ENCODE measurements at regions not wholly inside any gene's neighbourhood (a gene's known extent, or its start where the extent isn't known, plus 50 kb on each side); places are given as distances from the start of the nearest gene placed in this dataset.

DNA sequence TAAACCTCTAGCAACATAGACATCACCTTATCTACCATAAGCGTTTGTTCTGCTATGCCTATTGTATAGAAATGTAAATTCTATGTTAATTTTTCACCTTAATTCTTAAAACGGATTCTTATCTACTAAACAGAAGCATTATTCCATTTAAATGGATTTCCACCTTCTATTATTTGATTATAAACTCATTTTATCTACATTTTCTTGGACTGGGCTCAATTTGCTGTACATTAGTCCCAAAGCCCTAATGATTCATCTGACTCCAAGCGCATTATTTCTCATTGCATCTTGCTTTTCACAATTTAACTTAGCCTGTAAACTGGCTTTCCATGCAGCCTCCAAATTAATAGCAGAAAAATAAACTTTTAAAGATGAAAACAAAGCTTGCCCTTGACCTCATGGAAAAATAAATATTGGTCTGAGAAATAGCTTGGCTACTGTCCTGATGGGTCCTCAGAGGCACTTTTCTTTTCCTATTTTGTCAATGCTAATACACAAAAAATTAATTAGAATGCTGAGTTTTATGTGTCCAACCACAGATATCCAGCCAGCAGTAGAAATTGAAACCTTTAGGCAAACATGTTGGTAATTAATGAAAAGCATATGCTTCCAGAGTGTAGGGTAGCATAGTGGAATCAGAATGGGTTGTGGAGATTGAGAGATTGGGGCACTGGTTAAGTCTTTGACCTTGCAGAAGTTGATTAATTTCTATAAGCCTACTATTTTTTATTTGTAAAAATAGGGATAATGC, 81.4 kb upstream of the CFAP20DC start:
- Histone ChIP-seq H2AFZ (ENCODE audit: low read depth, low read length) (no peak overlapping the region), H3K36me3 (ENCODE audit: insufficient read depth, low read length) (no peaks in the 10 kb centered on the region), H3K27ac (ENCODE audit: low read depth, low read length) (no peak overlapping the region), H3K4me2 (ENCODE audit: low read length) (no peak overlapping the region), H3K4me3 (ENCODE audit: insufficient read depth, low read depth, low read length) (no peak overlapping the region), H3K9me3 (ENCODE audit: insufficient read depth, low read depth, low read length) (no peaks in the 10 kb centered on the region), H3K4me1 (ENCODE audit: insufficient read depth, low read length) (peaks cover 12% of the 10 kb centered on the region), H3K27me3 (ENCODE audit: insufficient read depth, low read length) (no peaks in the 10 kb centered on the region), H4K20me1 (ENCODE audit: insufficient read depth, low read length) (no peaks in the 10 kb centered on the region), H3K79me2 (ENCODE audit: insufficient read depth, low read length) (no peaks in the 10 kb centered on the region), H3K9ac (ENCODE audit: low read length) (no peak overlapping the region)
- H3K4me1 Mint-ChIP-seq (ENCODE audit: low read depth, unreplicated experiment), result peaks cover 15% of the 10 kb centered on the region
- no peak for FAIRE-seq
- H3K9me3 Mint-ChIP-seq (ENCODE audit: unreplicated experiment), result no peaks in the 10 kb centered on the region
- H3K4me3 Mint-ChIP-seq (ENCODE audit: unreplicated experiment), result no peak overlapping the region
- no peak for DNase-seq (ENCODE audit: low read depth)
- no peaks in the 10 kb centered on the region for H3K27me3 Mint-ChIP-seq (ENCODE audit: low read depth, unreplicated experiment)
- TF ChIP-seq EZH2 (IDR thresholded peaks at IDR 0.05; ENCODE audit: insufficient read depth, low read length), result no peak
- no peak for TF ChIP-seq CTCF (IDR thresholded peaks at IDR 0.05; ENCODE audit: insufficient read depth, low read depth, low read length)
- H3K27ac Mint-ChIP-seq (ENCODE audit: unreplicated experiment), result no peak overlapping the region
- H3K36me3 Mint-ChIP-seq (ENCODE audit: low read depth, unreplicated experiment), result no peaks in the 10 kb centered on the region

- FAIRE-seq, result no peak
- no peak overlapping the region for H3K4me3 Mint-ChIP-seq (ENCODE audit: unreplicated experiment)
Observed at GRCh38 chr3:59128685-59129084, 78.9 kb upstream of the CFAP20DC start.

More at GRCh38 chr3:59128685-59129084, 78.9 kb upstream of the CFAP20DC start:
- Histone ChIP-seq H4K20me1 (ENCODE audit: insufficient read depth, low read length) (no peaks in the 10 kb centered on the region), H2AFZ (ENCODE audit: low read depth, low read length) (no peak overlapping the region), H3K79me2 (ENCODE audit: insufficient read depth, low read length) (no peaks in the 10 kb centered on the region), H3K36me3 (ENCODE audit: insufficient read depth, low read length) (no peaks in the 10 kb centered on the region), H3K4me1 (ENCODE audit: insufficient read depth, low read length) (peaks cover 12% of the 10 kb centered on the region), H3K9ac (ENCODE audit: low read length) (no peak overlapping the region), H3K9me3 (ENCODE audit: insufficient read depth, low read depth, low read length) (no peaks in the 10 kb centered on the region), H3K4me3 (ENCODE audit: insufficient read depth, low read depth, low read length) (no peak overlapping the region), H3K4me2 (ENCODE audit: low read length) (no peak overlapping the region), H3K27me3 (ENCODE audit: insufficient read depth, low read length) (no peaks in the 10 kb centered on the region), H3K27ac (ENCODE audit: low read depth, low read length) (no peak overlapping the region)
- H3K27me3 Mint-ChIP-seq (ENCODE audit: low read depth, unreplicated experiment), result no peaks in the 10 kb centered on the region
- H3K9me3 Mint-ChIP-seq (ENCODE audit: unreplicated experiment), result no peaks in the 10 kb centered on the region
- DNase-seq (ENCODE audit: low read depth), result no peak
- TF ChIP-seq CTCF (IDR thresholded peaks at IDR 0.05; ENCODE audit: insufficient read depth, low read depth, low read length) (no peak), EZH2 (IDR thresholded peaks at IDR 0.05; ENCODE audit: insufficient read depth, low read length) (no peak)
- H3K4me1 Mint-ChIP-seq (ENCODE audit: low read depth, unreplicated experiment), result peaks cover 17% of the 10 kb centered on the region
- no peak overlapping the region for H3K27ac Mint-ChIP-seq (ENCODE audit: unreplicated experiment)
- H3K36me3 Mint-ChIP-seq (ENCODE audit: low read depth, unreplicated experiment), result no peaks in the 10 kb centered on the region
